ENCODE measurements at regions not wholly inside any gene's neighbourhood (a gene's known extent, or its start where the extent isn't known, plus 50 kb on each side); places are given as distances from the start of the nearest gene placed in this dataset.

DNA sequence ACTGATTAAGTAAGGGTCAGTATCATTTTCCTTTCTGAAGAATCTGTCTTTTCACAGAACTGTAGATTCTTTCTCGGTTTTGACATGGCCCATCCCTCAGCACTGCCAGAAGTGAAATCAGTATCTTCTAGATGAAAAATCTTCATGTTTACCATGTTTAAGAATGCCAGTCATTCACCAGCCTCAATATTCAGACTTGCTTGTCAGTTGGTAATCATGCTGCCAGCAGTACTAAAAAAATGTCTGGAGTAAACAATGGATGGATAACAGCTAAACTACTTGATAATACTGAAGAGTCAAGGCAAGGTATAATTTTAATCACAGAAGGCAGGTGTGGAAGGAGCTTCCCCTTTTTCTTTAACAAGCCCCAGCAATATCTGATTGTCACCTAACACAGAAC is 306.8 kb upstream of the DMAC1 start:
- TF ChIP-seq, protein P1, sequence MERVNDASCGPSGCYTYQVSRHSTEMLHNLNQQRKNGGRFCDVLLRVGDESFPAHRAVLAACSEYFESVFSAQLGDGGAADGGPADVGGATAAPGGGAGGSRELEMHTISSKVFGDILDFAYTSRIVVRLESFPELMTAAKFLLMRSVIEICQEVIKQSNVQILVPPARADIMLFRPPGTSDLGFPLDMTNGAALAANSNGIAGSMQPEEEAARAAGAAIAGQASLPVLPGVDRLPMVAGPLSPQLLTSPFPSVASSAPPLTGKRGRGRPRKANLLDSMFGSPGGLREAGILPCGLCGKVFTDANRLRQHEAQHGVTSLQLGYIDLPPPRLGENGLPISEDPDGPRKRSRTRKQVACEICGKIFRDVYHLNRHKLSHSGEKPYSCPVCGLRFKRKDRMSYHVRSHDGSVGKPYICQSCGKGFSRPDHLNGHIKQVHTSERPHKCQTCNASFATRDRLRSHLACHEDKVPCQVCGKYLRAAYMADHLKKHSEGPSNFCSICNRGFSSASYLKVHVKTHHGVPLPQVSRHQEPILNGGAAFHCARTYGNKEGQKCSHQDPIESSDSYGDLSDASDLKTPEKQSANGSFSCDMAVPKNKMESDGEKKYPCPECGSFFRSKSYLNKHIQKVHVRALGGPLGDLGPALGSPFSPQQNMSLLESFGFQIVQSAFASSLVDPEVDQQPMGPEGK (CRISPR knock-in tag; IDR thresholded peaks at IDR 0.05; ENCODE audit: borderline replicate concordance), result no peak
- TF ChIP-seq PPARA (CRISPR knock-in tag; IDR thresholded peaks at IDR 0.05; ENCODE audit: borderline replicate concordance) (no peak), TCF4 (CRISPR knock-in tag; IDR thresholded peaks at IDR 0.05; ENCODE audit: borderline replicate concordance) (no peak), OSR1 (CRISPR knock-in tag; IDR thresholded peaks at IDR 0.05) (no peak), ZNF8 (CRISPR knock-in tag; IDR thresholded peaks at IDR 0.05) (no peak), RARB (CRISPR knock-in tag; IDR thresholded peaks at IDR 0.05) (no peak), ARNTL (CRISPR knock-in tag; IDR thresholded peaks at IDR 0.05; ENCODE audit: borderline replicate concordance, low read depth) (no peak), ESRRG (CRISPR knock-in tag; IDR thresholded peaks at IDR 0.05) (no peak), ZFP30 (CRISPR knock-in tag; IDR thresholded peaks at IDR 0.05) (no peak), SNAI2 (CRISPR knock-in tag; IDR thresholded peaks at IDR 0.05) (no peak), ZNF70 (CRISPR knock-in tag; IDR thresholded peaks at IDR 0.05) (no peak), TOX (CRISPR knock-in tag; IDR thresholded peaks at IDR 0.05; ENCODE audit: borderline replicate concordance) (no peak)
- TF ChIP-seq, protein P2, sequence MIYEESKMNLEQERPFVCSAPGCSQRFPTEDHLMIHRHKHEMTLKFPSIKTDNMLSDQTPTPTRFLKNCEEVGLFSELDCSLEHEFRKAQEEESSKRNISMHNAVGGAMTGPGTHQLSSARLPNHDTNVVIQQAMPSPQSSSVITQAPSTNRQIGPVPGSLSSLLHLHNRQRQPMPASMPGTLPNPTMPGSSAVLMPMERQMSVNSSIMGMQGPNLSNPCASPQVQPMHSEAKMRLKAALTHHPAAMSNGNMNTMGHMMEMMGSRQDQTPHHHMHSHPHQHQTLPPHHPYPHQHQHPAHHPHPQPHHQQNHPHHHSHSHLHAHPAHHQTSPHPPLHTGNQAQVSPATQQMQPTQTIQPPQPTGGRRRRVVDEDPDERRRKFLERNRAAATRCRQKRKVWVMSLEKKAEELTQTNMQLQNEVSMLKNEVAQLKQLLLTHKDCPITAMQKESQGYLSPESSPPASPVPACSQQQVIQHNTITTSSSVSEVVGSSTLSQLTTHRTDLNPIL (CRISPR knock-in tag; IDR thresholded peaks at IDR 0.05; ENCODE audit: low read depth), result no peak

Data from SK-N-SH treated with all-trans-retinoic acid at 6 μM for 48 hours (cell line).